ENCODE measurements at regions not wholly inside any gene's neighbourhood (a gene's known extent, or its start where the extent isn't known, plus 50 kb on each side); places are given as distances from the start of the nearest gene placed in this dataset.
"Not testable (repeated sequence)": the region's sequence is repeated elsewhere in the genome, so short reads cannot be mapped to it uniquely, and the experiment has no call there.

DNA sequence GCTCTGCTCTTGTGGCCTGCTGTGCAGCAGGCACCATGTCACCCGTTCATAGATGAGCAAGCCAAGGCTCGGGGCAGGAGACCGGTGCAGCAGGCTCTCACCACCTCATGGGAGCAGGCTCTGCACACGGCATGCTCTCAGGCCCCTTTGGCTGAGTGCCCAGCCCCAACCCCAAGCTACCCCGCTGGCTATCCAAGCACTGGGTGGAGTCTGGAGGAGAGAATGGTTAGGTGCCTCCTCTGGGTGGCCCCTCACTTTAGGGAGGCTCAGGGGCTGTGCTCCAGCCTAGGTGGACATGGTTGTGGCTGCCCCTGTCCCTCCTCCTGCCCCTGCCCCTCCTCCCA is 199.9 kb downstream of the IGLL1 start:
- H3K4me3 ChIP-seq: no peak overlapping the region
- WGBS (ENCODE audit: missing lambda C conversion rate): 60% methylated on average over 2 of the region's 5 CpGs
- TF ChIP-seq SMC3 (IDR thresholded peaks at IDR 0.05) (no peak), NFE2L2 (conservative IDR thresholded peaks at IDR 0.05; ENCODE audit: low read length) (no peak), TP53 (CRISPR knock-in tag; IDR thresholded peaks at IDR 0.05) (no peak), FOSB (CRISPR knock-in tag; IDR thresholded peaks at IDR 0.05) (no peak), KDM1A (IDR thresholded peaks at IDR 0.05; ENCODE audit: low read depth) (no peak), PHF8 (IDR thresholded peaks at IDR 0.05; ENCODE audit: borderline replicate concordance, low read depth) (no peak), MAFK (IDR thresholded peaks at IDR 0.05; ENCODE audit: partially characterized antibody) (no peak), RAD21 (conservative IDR thresholded peaks at IDR 0.05 in 1 of 2, IDR thresholded peaks at IDR 0.05 in 1 of 2) (no peak)
- H3K4me1 ChIP-seq: no peaks in the 10 kb centered on the region
- no peak overlapping the region for H3K4me2 ChIP-seq
- no peak for DNase-seq (ENCODE audit: low read depth in 1 of 2, low spot score in 1 of 2)
- ChIA-PET CTCF (no interaction called here), POLR2A (no interaction called here)
- no peak for FAIRE-seq
- no peaks in the 10 kb centered on the region for H3K9me3 ChIP-seq
- no peak for ATAC-seq
- no peak overlapping the region for H3K27ac ChIP-seq

DNA sequence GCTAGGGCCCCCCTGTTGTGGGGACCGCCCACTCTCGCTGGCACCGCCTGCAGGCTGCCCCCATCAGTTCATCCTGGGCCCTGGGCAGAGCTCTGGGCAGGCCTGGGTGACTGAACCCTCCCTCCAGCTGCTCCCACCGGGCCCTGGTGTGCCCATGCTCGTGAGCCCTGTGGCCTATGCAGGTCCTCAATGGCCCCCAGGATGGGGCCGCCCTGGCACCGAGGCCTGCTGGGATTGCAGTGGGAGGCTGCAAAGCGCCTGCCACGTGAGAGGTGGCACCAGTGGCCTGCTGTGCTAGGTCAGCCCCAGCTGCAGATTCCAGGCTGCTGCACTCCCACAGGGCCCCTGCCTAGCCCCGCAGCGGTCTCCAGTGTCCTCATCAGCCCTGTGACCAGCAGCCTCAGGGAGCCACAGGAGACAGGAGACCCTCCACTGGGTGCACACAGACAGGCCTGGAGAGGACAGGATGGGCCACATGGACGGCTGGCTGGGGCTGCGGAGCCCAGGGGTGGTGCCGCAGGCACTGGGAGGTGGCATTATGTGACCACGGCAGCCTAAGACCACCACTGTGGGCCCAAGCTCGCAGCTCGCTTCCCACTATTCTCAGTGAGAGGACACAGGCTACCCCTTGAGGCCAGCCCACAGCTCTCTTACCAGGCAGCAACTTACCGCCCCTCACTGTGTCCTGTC is 199.4 kb downstream of the BCR start:
- not testable (repeated sequence) for H3K4me3 ChIP-seq

DNA sequence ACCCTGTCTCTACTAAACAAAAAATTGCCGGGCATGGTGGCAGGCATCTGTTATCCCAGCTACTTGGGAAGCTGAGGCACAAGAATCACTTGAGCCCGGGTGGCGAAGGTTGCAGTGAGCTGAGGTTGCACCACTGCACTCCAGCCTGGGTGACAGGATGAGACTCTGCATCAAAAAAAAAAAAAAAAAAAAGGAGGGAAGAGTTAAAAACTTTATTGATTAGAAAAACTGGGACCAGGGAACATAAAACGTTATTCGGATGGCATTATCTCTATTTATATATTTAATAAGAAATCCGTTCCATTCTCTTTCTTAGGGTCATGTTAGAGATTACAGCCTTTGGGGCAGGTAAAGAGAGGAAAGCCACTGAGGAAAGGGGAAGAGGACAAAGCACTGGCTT is 197.5 kb downstream of the BCR start:
- DNase-seq (ENCODE audit: low read depth in 1 of 2, low spot score in 1 of 2) (no peak), FAIRE-seq (no peak), ATAC-seq (no peak)
- POLR2A ChIA-PET: no interaction called here
- no peak overlapping the region for H3K4me3 ChIP-seq
- no peaks in the 10 kb centered on the region for H3K4me1 ChIP-seq
- CTCF ChIA-PET: interaction anchor here (1.3 kb wide), 1 partner anchor 8 kb away, joined by 8 read pairs; no protein-coding TSS in a partner anchor
- WGBS (ENCODE audit: missing lambda C conversion rate): 60% methylated on average over 6 of the region's 6 CpGs
- no peak overlapping the region for H3K27ac ChIP-seq
- no peaks in the 10 kb centered on the region for H3K9me3 ChIP-seq
- no peak overlapping the region for H3K4me2 ChIP-seq
- TF ChIP-seq MAZ (IDR thresholded peaks at IDR 0.05; ENCODE audit: borderline replicate concordance, low read depth, low read length): no peak
- TF ChIP-seq CBX2 (IDR thresholded peaks at IDR 0.05; ENCODE audit: borderline replicate concordance, low read depth): no peak
- TF ChIP-seq CEBPB (IDR thresholded peaks at IDR 0.05): no peak
- no peak for TF ChIP-seq HOXB5 (CRISPR knock-in tag; IDR thresholded peaks at IDR 0.05)
- no peak for TF ChIP-seq SREBF2 (IDR thresholded peaks at IDR 0.05)
- TF ChIP-seq, protein P1, sequence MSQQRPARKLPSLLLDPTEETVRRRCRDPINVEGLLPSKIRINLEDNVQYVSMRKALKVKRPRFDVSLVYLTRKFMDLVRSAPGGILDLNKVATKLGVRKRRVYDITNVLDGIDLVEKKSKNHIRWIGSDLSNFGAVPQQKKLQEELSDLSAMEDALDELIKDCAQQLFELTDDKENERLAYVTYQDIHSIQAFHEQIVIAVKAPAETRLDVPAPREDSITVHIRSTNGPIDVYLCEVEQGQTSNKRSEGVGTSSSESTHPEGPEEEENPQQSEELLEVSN (IDR thresholded peaks at IDR 0.05; ENCODE audit: borderline replicate concordance, low read depth): no peak

More for the DNA sequence above, 199.4 kb downstream of the BCR start:
- FAIRE-seq; H3K9me3 ChIP-seq; H3K27ac ChIP-seq; H3K4me2 ChIP-seq; POLR2A ChIA-PET; ATAC-seq; DNase-seq (ENCODE audit: low read depth in 1 of 2, low spot score in 1 of 2); H3K4me1 ChIP-seq; CTCF ChIA-PET: not testable (repeated sequence)
- WGBS (ENCODE audit: missing lambda C conversion rate): no CpG with 5 or more reads among the region's 18 CpGs

DNA sequence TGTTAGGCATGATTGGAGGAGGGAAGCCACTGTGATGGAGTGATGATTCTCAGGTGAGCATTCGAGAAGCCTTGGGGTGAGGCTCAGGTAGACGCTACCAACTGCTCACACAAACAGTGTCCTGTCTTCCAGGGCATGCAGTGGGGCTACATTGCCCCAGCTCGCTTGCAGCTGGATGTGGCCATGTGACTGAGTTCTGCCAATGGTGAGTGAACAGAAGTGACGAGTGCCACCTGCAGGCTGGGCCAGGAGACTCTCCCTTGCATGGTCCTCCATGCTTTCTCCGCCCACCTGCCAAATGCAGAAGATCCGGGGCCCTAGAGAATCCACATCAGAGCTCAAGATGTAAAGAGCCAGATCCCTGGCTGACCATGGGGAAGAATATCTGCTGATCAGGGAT is 195.9 kb downstream of the BCR start:
- ATAC-seq: peak; percentile 70 to 91; a peak in 5 of 6 replicates
- POLR2A ChIA-PET: no interaction called here
- CTCF ChIA-PET: no interaction called here
- 52% methylated on average over 5 of the region's 6 CpGs for WGBS (ENCODE audit: missing lambda C conversion rate)
- Histone ChIP-seq H3K27ac (no peak overlapping the region), H3K4me1 (no peaks in the 10 kb centered on the region), H3K9me3 (no peaks in the 10 kb centered on the region), H3K4me3 (no peak overlapping the region), H3K4me2 (no peak overlapping the region)
- no peak for FAIRE-seq
- TF ChIP-seq KDM1A (IDR thresholded peaks at IDR 0.05; ENCODE audit: low read depth) (no peak), CEBPB (IDR thresholded peaks at IDR 0.05) (no peak), MAFK (IDR thresholded peaks at IDR 0.05; ENCODE audit: partially characterized antibody) (no peak), CHD2 (IDR thresholded peaks at IDR 0.05; ENCODE audit: low read length, partially characterized antibody) (no peak), HDAC2 (IDR thresholded peaks at IDR 0.05) (no peak), KDM5A (IDR thresholded peaks at IDR 0.05) (no peak), RCOR1 (IDR thresholded peaks at IDR 0.05; ENCODE audit: low read depth, low read length) (no peak)
- TF ChIP-seq, protein P2, sequence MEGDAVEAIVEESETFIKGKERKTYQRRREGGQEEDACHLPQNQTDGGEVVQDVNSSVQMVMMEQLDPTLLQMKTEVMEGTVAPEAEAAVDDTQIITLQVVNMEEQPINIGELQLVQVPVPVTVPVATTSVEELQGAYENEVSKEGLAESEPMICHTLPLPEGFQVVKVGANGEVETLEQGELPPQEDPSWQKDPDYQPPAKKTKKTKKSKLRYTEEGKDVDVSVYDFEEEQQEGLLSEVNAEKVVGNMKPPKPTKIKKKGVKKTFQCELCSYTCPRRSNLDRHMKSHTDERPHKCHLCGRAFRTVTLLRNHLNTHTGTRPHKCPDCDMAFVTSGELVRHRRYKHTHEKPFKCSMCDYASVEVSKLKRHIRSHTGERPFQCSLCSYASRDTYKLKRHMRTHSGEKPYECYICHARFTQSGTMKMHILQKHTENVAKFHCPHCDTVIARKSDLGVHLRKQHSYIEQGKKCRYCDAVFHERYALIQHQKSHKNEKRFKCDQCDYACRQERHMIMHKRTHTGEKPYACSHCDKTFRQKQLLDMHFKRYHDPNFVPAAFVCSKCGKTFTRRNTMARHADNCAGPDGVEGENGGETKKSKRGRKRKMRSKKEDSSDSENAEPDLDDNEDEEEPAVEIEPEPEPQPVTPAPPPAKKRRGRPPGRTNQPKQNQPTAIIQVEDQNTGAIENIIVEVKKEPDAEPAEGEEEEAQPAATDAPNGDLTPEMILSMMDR (IDR thresholded peaks at IDR 0.05): peak; percentile 8; the same call in 1 of the 3 replicates
- TF ChIP-seq, protein P3, sequence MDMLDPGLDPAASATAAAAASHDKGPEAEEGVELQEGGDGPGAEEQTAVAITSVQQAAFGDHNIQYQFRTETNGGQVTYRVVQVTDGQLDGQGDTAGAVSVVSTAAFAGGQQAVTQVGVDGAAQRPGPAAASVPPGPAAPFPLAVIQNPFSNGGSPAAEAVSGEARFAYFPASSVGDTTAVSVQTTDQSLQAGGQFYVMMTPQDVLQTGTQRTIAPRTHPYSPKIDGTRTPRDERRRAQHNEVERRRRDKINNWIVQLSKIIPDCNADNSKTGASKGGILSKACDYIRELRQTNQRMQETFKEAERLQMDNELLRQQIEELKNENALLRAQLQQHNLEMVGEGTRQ (IDR thresholded peaks at IDR 0.05): peak; percentile 67
- peak; percentile 23 to 41 for DNase-seq (ENCODE audit: low read depth in 1 of 2, low spot score in 1 of 2)

Measured in A549 (cell line).